NCI-H2196 (cell line): ENCODE measurements at regions not wholly inside any gene's neighbourhood (a gene's known extent, or its start where the extent isn't known, plus 50 kb on each side); places are given as distances from the start of the nearest gene placed in this dataset.
A peak's percentile ranks its signal among the peaks of the same experiment; 100 is the strongest.

ENCODE experiments used
- DNase-seq: peaks from one replicate; lab custom pipeline; 2025; ENCODE audit not compliant: unreplicated experiment; lab: John Stamatoyannopoulos, UW

DNA sequence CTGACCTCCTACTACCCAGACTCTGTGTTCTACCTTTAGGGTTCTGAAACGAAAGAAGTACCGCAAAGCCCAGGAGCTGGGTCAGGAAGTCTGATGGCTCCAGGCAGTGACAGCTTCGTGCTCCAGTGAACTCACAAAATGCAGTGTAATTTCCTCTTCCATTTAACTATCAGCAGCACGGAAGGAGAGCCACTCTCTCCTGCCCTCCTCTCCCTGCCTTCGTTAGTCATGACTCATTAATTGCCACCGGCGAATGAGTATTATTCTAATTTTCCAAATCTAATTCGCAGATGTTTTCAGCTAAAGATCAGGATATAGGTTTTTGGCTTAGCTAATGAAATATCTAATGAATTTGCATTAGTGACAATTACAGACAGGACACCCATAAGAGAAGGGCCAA lies 1262.0 kb downstream of the TYW1 start:
- DNase-seq: no peak

DNA sequence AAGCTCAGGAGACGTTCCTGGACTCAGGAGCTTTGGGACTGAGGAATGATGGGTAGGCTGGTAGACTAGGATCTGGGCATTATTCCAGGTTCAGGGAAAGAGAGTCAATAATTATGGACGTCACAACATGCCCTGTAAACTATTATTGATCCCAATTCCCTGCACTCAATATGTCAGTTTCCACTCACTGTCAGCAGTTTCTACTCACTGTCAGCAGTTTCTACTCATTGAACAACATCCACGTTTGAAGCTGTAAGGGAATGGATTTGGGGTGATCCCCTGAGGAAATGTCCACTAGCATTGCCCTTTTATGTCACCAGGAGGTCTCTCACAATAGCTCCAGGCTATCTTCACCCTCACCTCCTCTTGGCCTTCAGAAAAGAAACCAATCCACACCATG lies 1268.6 kb downstream of the TYW1 start:
- DNase-seq: no peak

DNA sequence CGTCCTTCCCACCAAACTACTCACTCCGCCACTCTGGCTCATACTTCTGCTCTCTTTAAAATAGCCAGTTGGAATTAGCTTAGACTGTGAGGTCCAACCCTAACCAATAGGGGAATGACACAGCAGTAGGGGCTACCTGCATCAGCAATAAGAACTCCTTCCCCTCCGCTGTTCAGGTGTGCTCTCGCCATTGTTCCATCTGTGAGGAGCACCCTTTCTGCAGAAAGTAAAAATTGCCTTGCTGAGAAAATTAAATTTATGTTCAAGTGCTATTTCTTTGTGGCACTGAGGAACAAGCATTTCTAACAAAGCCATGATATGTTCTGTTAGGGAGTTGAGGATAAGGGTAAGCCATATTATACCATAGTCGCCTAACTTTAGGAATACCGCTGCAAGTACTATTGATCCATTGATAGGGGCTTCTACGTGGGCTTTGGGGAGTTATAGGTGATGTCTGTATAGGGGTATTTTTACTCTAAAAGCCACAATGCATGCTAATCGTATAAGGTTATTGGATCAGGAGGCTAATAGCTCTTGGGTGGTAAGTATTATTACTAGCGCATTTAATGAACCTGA lies 1269.5 kb downstream of the TYW1 start:
- no peak for DNase-seq

DNA sequence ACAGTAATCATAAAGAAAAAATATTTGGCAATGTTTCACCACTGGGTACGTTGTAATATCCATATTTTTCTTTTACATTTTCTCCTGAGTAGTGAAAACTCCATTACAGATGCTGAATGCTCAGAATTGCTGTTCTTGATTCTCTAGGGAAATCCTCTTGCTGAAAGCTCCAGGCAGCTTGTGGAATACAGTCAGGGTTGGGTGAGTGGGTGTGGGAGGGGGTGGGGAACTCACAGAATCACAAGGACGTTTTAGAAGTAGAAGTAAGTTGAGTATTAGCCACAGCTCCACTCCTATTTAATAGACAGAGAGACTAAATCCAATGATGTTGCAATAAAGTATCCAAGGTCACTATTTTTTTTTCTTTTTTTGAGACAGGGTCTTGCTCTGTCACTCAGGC lies 1270.9 kb downstream of the TYW1 start:
- no peak for DNase-seq

DNA sequence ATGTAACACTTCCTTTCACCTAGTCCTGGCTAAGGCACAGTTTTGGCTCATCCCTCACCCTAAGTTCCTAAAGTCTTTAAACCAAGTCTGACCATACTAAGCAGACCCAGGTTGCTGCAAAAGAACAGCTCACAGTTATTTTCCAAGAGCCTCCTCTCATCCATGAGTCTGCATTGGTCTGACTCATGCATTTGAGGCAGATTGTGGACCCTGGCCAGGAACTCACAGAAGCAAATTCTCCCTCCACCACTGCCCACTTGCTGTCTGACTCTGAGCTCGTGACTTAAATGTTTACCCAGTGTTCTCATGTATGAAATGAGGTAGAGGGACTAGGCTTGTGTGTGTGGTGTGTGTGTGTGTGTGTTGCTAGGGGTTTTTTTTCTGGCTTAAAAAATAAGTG lies 1272.8 kb downstream of the TYW1 start:
- peak; percentile 54 for DNase-seq

DNA sequence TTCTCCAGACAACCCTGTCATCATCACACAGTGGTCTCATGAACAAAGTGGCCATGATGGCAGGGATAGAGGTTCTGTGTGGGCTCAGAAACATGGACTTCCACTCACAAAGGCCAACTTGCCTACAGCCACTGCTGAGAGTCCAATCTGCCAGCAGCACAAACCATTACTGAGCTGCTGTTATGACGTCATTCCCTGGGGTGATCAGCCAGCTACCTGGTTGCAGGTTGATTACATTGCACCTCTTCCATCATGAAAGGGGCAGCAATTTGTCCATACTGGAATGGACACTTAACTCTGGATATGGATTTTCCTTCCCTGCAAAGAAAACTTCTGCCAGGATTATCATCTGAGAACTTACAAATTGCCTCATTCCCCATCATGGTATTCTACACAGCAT lies 1275.9 kb downstream of the TYW1 start:
- no peak for DNase-seq

DNA sequence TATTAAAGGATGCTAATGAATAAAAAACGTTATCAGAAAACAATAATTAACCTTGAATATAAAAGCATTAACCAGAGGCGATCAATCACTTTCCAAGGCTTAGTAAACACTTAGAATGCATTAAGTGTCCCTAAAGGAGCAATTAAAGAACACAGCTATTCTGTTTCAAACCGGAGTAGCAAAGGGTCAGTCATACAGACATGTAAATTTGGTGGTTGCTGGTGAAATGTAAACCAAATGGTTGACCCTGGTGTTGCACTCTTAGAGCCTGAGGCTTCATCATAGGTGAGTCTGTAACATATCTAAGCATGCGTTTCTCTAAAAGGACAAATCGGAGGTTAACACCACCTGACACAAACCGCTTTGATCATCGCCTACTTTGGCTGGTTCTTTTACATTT lies 1280.1 kb downstream of the TYW1 start:
- no peak for DNase-seq

DNA sequence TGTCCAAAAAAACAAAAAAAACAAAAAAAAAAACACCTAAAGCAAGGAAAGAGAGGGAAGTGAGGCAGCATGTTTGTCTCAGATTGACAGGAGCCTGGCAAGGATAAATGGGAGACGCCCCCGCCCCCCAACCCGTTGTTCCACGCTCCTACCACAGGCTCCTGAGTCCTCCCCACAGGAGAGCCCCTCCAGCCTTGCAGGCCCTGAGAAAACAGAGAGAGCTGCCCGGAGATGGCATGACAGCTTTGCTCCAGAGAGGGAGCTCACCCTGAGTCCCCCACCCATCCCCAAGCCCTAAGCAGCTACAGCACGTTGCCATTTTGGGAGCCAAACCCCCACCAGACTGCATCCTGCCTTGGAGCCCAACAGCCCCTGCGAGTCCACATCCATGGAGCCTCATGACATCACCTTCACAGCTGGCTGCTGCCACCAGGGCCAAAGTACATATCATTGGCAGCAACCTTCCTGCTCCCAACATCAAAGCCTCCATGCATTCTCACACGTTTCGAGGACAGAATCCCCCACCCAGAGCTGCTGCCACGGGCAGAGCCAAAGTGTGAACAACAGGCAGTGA lies 1283.3 kb downstream of the TYW1 start:
- no peak for DNase-seq

DNA sequence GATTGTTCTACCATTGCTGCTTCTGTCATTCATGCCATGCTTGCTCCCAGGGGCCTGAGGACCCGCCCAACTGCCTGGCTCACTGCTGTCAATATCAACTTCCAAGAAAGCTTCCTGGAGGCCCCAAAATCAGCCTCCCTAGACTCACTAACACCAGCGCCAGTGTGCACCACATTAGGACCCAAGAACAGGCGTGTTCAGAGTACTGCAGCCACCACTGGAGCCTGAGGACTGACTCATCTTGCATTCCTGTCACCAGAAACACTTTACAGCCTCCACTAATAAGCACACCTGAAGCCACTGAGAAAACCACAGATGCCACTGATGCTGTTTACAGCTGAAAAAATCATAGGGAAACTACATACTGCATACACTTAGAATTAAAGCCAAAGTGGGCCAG lies 1284.3 kb downstream of the TYW1 start:
- no peak for DNase-seq

DNA sequence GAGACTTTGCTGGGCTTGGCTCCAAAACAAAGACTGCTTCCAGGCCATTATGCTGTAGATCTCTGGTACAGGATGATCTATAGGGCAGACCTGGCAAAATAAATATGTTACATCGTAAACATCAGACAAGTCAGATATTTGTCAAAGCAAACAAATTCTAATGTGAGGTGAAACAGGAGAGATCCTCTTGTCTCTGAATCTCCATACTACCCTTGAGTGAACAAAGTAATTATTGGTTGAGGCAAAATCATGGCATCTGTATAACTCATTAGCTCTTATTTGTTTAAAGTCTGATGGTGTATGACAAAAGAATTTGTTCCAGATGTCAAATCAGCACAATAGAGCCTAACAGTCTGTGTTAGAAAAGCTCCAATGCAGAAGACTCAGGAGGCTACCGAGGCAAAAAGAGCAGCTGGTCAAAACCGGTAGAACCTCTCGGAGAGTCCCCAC lies 1291.5 kb downstream of the TYW1 start:
- DNase-seq: no peak

DNA sequence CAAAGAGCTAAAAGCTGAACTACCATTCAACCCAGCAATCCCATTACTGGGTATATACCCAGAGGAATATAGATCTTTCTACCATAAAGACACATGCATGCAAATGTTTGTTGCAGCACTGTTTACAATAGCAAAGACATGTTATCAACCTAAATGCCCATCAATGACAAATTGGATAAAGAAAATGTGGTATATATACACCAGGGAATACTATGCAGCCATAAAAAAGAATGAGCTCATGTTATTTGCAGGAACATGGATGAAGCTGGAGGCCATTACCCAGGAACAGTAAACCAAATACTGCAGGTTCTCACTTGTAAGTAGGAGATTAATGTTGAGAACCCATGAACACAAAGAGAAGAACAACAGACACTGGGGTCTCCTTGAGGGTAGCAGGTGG lies 1295.1 kb downstream of the TYW1 start:
- DNase-seq: no peak

DNA sequence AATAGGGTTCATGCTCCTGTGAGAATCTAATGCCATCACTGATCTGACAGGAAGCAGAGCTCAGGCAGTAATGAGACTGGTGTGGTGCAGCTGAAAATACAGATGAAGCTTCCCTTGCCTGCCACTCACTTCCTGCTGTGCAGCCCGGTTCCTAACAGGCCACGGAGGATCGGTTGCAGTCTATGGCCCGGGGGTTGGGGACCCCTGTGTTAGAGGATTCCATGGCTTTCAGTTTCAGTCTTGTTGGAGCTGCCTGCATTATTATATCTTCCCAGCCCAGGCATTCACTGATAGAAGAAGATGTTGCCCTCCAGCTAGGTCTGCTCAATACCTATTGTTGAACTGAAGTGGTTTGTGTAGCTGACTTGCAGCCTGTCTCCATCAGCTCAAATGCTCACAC lies 1298.8 kb downstream of the TYW1 start:
- no peak for DNase-seq

DNA sequence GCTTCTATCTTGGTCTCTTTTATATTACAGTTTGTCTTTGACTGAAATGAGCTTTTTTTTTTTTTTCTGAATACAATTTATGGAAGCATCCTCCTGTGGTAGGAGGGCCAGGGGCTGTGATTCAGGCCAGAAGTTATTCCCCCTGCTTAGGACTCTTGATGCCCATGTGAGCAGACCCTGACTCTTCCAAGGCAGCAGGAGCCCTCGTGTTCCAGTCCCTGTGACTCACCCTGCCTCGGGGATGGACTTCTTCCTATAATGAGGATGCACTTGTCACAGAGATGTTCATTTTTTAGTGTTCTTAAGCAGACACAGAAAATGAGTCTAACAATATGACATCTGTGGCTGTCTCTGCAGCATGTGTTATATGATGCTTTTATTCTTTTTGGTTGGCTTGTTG lies 1293.7 kb upstream of the AUTS2 start:
- DNase-seq: no peak

DNA sequence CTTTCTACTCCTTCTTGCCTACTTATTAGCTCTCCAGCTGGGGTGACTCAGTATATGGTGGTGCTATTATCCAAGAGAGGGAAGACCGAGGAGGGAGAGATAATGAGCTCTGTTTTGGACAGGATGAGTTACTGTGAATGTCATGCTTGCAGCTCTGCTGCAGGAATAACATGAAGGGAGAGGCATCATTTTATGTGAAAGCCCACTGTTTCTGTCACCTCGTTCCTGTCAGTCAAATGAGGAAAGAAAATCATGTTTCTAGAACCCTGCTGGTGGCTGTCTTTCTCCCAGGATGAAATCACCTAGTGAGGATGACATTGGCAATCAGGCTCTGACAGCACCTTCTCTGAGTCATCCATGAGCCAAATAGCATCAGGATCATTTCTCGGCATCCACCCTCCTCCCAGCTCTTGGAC lies 1291.6 kb upstream of the AUTS2 start:
- DNase-seq: no peak

DNA sequence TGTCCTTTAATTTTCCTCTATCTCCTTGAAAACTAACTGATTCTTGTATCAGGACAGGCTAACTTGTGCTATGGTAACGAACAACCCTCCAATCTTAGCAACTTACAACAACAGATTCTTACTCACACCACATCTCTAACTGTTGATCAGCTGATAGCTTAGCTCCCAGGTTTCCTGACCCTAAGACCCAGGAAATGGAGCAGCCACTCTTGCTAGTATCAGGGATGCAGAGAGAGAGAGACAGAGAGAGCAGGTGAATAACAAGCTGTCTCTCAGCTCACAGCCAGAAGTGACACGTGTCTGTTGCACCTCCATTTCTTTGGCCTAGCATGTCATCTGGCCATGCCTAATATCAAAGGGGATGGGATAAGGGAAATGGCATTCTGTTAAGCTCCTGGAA lies 1289.0 kb upstream of the AUTS2 start:
- DNase-seq: no peak

DNA sequence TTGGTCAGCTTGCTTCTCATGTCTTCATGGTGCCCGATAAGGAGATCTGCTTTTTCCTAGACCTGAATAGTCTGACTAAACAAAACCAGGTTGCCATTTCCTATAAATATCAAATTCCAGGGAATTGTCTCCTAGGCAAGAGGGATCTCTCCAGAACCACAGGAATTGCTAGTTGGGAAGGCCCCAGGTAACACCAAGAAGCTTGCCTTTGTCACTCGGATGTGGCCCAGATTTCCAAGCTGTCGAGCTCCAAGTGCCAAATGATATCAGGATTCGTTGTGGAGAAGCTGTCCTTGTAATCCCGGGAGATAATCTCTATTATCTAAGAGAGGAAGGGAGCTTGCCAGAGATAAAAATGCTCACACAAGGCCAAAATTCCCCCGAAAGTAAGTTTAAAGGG lies 1288.5 kb upstream of the AUTS2 start:
- no peak for DNase-seq

DNA sequence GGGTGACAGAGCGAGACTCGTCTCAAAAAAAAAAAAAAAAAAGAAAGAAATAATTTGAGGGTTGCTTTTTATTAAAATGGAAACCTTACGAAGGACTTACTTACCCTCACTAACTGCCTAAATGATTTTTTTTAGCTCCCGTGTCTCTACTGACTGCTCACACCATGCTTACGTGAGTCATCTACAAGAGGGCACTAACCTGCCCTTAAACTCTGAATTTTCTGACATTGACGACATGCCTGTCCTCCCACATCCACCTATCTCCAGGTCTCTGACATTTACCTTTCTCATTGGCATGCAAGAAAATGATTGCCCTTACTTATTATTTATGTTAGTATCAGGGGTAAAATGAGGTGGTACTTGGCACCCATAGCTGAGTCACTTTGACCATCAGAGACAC lies 1286.3 kb upstream of the AUTS2 start:
- DNase-seq: no peak

DNA sequence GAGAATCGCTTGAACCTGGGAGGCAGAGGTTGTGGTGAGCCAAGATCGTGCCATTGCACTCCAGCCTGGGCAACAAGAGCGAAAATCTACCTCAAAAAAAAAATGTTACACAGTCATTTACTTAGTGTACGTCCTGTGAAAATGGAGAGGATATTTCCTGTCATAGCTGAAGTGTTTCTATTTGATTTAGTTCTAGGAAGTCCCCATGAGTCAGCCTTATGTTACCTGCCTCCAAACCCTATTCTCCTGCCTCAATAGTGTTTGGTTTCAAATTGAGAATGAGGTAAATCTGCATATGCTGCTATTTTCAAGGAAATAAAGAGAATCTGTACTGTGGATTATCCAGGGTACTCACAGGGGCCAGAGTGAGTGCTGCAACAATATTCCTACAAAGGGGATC lies 1284.5 kb upstream of the AUTS2 start:
- peak; percentile 49 for DNase-seq

DNA sequence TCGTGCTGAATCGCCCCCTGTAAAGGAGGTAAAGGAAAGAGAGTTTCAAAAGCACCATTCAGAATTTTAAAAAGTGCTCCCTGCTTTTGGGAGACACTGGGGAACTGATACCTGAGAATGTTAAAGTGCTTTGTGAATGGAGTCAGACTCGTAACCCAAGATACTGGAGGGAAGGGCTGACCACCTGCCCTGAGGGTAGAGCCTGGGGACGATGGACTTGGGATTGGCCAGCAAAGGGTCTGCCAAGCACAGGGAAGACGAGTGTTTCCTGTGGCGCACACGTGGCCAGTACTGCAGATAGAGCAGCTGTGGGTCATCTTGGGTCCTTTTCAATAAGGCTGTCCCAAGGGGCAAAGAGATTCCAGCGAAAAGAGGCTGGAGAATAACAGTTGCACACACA lies 1284.1 kb upstream of the AUTS2 start:
- DNase-seq: peak; percentile 49

DNA sequence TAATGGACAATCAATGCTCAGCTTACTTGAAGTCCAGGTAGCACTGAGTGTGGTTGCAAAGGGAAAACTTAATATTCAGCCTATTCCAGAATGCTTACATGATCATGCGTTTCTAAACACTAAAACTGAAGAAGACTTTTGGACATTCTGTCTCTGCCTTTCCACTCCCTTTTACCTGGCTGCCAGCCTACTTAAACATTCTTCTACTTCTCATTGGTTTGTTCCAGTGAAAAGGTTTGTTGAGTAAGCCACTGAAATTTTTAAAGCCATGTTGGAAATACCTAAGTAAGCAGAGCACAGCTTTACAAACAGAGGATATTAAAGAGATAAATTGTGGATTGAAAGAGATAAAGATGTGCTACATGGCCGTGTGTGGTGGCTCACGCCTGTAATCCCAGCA lies 1280.8 kb upstream of the AUTS2 start:
- no peak for DNase-seq

DNA sequence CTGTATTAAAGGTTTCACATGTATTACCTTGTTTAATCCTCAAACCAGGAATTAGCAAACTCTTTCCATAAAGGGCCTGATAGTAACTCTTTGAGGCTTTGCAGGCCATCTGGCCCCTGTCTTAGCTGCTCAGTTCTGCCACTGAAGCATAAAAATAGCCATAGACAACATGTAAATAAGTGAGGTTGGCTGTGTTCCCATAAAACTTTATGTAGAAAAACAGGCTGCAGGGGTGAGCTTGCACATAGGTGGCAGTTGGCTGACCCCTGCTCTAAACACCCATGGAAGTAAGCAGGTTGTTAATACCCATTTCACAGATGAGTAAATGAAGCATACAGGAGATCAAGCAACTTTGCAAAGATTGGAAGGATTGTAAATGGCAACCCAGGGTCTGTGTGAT lies 1279.2 kb upstream of the AUTS2 start:
- DNase-seq: no peak

DNA sequence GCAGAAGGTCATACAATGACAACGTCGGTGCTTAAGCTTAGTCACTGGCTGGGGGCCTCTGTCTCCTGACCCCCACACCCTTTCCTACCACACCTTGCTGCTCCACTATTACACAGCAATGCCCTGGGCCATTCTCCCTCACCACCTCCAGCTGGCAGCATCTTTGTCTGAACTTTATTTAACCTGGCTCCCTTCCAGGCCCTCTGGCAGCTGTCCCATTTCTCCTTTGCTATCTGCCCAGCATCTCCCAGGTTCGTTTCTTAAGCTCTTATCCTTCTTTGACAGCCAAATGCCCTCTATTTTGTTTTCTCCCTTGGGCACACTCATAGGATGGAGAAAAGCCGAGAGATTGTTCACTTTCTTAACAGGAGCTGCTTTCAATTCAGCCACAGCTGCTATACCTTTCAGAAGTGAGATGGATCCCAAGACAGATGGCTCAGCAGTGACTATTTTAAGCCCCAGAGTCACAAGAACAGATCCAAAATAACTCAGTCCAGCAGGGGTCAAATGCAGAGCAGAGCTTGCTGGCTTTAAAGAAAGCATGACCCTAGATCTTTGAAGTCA lies 1277.1 kb upstream of the AUTS2 start:
- peak; percentile 84 for DNase-seq
